ENCODE measurements at regions not wholly inside any gene's neighbourhood (a gene's known extent, or its start where the extent isn't known, plus 50 kb on each side); places are given as distances from the start of the nearest gene placed in this dataset.
A peak's percentile ranks its signal among the peaks of the same experiment; 100 is the strongest.

DNA sequence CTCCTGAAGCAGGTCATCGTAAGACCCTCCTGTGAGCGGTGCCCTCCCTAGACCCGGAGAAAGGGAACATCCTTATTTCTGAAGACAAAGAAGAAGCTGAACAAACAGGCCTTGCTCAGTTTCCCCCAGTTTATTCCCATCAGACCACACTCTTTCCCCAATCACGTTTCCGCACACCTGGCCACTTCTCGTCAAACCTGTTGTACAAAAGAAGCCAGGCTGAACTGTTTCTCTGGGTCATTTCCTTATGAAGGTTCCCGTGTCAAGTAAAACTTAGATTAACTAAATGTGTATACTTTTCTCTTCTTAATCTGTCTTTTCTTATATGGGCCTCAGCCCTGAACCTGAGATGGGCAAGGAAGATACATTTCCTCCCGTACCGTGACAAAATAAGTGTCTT, 111.6 kb upstream of the ENPP6 start:
- WGBS, 2 donors = 64 to 66% methylated on average over 9 of the region's 9 CpGs
- Histone ChIP-seq H3K27ac (no peak overlapping the region), H3K9me3 (no peaks in the 10 kb centered on the region), H3K4me3 (no peak overlapping the region), H3K4me1 (peaks cover 10 to 25% (median 17%) of the 10 kb centered on the region in 3 donors), H3K27me3 (no peaks in the 10 kb centered on the region), H3K36me3 (no peaks in the 10 kb centered on the region)
- intact Hi-C loops (cut with DNase I) = no loop called here
- DNase-seq (no peak), FAIRE-seq (no peak), ATAC-seq (peak in 1 of 4 donors; percentile 17)
- TF ChIP-seq, protein P1, sequence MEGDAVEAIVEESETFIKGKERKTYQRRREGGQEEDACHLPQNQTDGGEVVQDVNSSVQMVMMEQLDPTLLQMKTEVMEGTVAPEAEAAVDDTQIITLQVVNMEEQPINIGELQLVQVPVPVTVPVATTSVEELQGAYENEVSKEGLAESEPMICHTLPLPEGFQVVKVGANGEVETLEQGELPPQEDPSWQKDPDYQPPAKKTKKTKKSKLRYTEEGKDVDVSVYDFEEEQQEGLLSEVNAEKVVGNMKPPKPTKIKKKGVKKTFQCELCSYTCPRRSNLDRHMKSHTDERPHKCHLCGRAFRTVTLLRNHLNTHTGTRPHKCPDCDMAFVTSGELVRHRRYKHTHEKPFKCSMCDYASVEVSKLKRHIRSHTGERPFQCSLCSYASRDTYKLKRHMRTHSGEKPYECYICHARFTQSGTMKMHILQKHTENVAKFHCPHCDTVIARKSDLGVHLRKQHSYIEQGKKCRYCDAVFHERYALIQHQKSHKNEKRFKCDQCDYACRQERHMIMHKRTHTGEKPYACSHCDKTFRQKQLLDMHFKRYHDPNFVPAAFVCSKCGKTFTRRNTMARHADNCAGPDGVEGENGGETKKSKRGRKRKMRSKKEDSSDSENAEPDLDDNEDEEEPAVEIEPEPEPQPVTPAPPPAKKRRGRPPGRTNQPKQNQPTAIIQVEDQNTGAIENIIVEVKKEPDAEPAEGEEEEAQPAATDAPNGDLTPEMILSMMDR (IDR thresholded peaks at IDR 0.05) = no peak

DNA sequence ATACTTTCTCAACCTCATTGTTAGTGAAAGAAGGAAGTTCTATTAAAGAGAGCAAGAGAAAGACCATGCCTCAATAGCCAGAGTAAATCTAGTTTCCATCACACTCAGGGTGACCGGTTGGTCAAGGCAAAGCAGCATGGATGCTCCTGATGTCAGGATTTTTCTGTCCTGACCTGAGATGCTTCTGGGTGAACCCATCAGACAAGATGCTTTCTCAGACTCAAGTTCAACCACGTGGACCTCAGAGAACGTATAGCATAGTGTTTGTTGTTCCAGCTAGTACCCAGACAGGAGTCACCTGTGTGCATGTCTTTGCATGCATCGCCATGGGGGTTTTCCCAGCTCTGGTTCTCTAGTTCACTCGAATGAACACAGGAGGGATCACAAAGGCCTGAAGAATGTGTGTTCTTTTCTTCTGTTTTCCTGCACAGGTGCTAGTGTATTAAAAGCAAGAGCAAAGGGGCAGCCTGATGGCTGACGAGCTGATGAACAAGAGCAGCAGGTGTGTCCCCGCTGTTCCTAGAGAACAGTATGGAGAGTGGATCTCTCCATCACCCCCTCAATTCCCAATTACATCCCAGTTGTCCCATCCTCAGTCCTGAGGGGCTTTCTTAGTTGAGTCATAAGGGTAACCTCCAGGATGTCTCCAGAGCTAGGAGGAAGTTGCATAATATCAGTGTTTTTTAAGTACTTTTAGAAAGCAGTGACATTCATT, 110.5 kb upstream of the ENPP6 start:
- 88 to 93% methylated on average over 7 of the region's 7 CpGs for WGBS, 2 donors
- intact Hi-C loops (cut with DNase I) = no loop called here
- no peak for DNase-seq
- TF ChIP-seq, protein P1 (IDR thresholded peaks at IDR 0.05) = no peak
- Histone ChIP-seq H3K36me3 (no peaks in the 10 kb centered on the region), H3K27ac (no peak overlapping the region), H3K4me3 (no peak overlapping the region), H3K27me3 (no peaks in the 10 kb centered on the region), H3K9me3 (no peaks in the 10 kb centered on the region), H3K4me1 (peaks cover 10 to 25% (median 17%) of the 10 kb centered on the region in 3 donors)
- ATAC-seq = no peak
- FAIRE-seq = no peak

DNA sequence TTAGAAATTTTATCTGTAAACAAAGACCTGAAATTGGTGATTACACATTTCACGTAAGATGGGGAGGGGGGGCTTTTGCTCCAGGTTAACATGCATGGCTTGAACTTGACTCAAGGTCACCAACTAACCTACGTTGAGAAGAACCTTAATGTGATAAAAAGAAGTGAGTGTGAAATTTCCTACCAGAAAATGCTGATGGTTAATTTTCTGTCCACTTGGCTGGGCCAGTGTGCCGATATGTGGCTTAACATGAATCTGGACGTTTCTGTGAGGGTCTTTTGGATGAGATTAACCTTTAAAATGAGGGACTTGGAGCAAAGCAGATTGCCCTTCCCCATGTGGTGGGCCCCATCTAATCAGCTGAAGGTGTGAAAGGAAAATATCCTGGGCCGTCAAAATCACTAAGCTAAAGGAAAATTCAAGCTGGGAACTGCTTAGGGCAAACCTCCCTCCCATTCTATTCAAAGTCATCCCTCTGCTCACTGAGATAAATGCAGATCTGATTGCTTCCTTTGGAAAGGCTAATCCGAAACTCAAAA, 107.3 kb upstream of the ENPP6 start:
- WGBS, 2 donors = 78 to 81% methylated on average over 6 of the region's 6 CpGs
- Histone ChIP-seq H3K36me3 (no peaks in the 10 kb centered on the region), H3K9me3 (no peaks in the 10 kb centered on the region), H3K27me3 (no peaks in the 10 kb centered on the region), H3K4me3 (no peak overlapping the region), H3K4me1 (peaks cover 0 to 4% (median 0%) of the 10 kb centered on the region in 3 donors), H3K27ac (no peak overlapping the region)
- TF ChIP-seq, protein P1 (IDR thresholded peaks at IDR 0.05) = no peak
- intact Hi-C loops (cut with DNase I) = no loop called here
- no peak for FAIRE-seq
- ATAC-seq = no peak
- no peak for DNase-seq

DNA sequence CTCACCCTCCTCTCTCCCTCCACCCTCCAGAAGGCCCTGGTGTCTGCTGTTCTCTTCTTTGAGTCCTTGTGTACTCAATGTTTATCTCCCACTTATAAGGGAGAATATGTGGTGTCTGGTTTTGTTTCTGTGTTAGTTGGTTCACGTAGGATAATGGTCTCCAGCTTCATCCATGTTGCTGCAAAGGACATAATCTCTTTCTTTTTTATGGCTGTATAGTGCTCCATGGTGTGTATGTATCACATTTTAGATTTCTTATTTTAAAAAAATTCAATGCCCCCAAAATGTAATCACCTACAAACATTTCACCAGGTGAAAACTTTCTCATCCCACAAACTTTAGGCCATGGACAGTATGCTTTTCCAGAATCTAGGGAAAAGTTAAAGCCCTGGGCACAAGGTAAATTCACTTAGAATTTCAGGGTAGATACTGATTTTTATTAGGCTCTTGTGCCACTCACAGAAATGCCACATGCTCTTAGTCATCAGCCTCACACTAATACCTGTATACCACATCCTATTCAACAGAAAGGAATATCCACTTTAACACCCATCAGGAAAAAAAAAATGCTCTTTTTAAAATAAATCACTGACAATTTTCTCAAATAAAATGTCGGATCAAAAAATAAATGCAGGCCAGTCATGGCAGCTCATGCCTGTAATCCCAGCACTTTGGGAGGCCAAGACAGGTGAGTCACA, 104.8 kb upstream of the ENPP6 start:
- intact Hi-C loops (cut with DNase I) = no loop called here
- WGBS, 2 donors = 91 to 92% methylated on average over 2 of the region's 2 CpGs
- no peak for ATAC-seq

More for the DNA sequence above, 104.8 kb upstream of the ENPP6 start:
- TF ChIP-seq, protein P1 (IDR thresholded peaks at IDR 0.05) = no peak
- no peaks in the 10 kb centered on the region for H3K9me3 ChIP-seq
- H3K4me1 ChIP-seq = no peaks in the 10 kb centered on the region
- H3K27ac ChIP-seq = no peak overlapping the region
- H3K27me3 ChIP-seq = no peaks in the 10 kb centered on the region
- no peak for FAIRE-seq
- DNase-seq = no peak
- H3K4me3 ChIP-seq = no peak overlapping the region
- H3K36me3 ChIP-seq = no peaks in the 10 kb centered on the region

Data from pancreas (tissue), 10 donors.